ENCODE measurements at regions not wholly inside any gene's neighbourhood (a gene's known extent, or its start where the extent isn't known, plus 50 kb on each side); places are given as distances from the start of the nearest gene placed in this dataset.

GRCh38 chrX:129144172-129145038, 378.9 kb downstream of the SMARCA1 start:
- Histone ChIP-seq H2BK20ac (ENCODE audit: low read depth, low read length, poor library complexity, severe bottlenecking) (no peak overlapping the region), H4K8ac (replicated peaks; ENCODE audit: insufficient read length, low read depth, low read length) (no peak overlapping the region), H2BK5ac (ENCODE audit: insufficient read length, low read length) (no peak overlapping the region), H2AK5ac (ENCODE audit: insufficient read length, low read length) (no peak overlapping the region), H3K4me2 (ENCODE audit: insufficient read depth, insufficient read length, low read length) (no peak overlapping the region), H2BK12ac (ENCODE audit: insufficient read length, low read depth, low read length) (no peak overlapping the region), H3T11ph (ENCODE audit: low read length) (no peak overlapping the region), H3K18ac (ENCODE audit: insufficient read length, low read depth, low read length) (no peak overlapping the region), H3K4me1 (ENCODE audit: insufficient read depth, low read length) (peaks cover 9% of the 10 kb centered on the region; the same call in 1 of the 2 replicates), H3K9me3 (ENCODE audit: control insufficient read depth, low read depth, low read length) (no peaks in the 10 kb centered on the region), H2BK15ac (ENCODE audit: low read depth, low read length) (no peak overlapping the region), H3K56ac (ENCODE audit: insufficient read length, low read depth, low read length) (no peak overlapping the region), H2BK120ac (ENCODE audit: low read depth, low read length, poor library complexity, severe bottlenecking) (no peak overlapping the region), H4K20me1 (ENCODE audit: control insufficient read depth, insufficient read depth, insufficient read length) (no peaks in the 10 kb centered on the region), H3K4ac (ENCODE audit: low read depth, low read length) (no peak overlapping the region), H3K14ac (ENCODE audit: insufficient read depth, low read length) (no peak overlapping the region), H2AFZ (ENCODE audit: low read length) (no peak overlapping the region), H3K9ac (ENCODE audit: extremely low read depth, insufficient read length, low read length) (no peak overlapping the region), H3K23ac (ENCODE audit: insufficient read length, low read depth, low read length) (no peak overlapping the region), H3K27ac (ENCODE audit: insufficient read length, low read depth, low read length) (no peak overlapping the region), H3K79me2 (ENCODE audit: insufficient read depth, low read length) (no peaks in the 10 kb centered on the region), H3K79me1 (ENCODE audit: insufficient read depth, low read depth, low read length, poor library complexity, severe bottlenecking) (no peaks in the 10 kb centered on the region), H3K27me3 (ENCODE audit: insufficient read depth, low read length) (no peaks in the 10 kb centered on the region), H3K23me2 (ENCODE audit: insufficient read length, low read depth, low read length, poor library complexity, severe bottlenecking) (no peaks in the 10 kb centered on the region), H4K91ac (ENCODE audit: insufficient read length, low read depth, low read length) (no peak overlapping the region), H4K5ac (ENCODE audit: insufficient read length, low read depth, low read length) (no peak overlapping the region)
- Mint-ChIP-seq H3K4me1 (peaks cover 14 to 18% of the 10 kb centered on the region in 2 experiments), H3K36me3 (ENCODE audit: insufficient read depth in 1 of 3, low read depth in 3 of 3) (no peaks in the 10 kb centered on the region), H3K27me3 (ENCODE audit: low read depth) (no peaks in the 10 kb centered on the region), H3K27ac (no peak overlapping the region), H3K4me3 (no peak overlapping the region), H3K9me3 (no peaks in the 10 kb centered on the region)
- DNase-seq, result no peak
- no peak for TF ChIP-seq CTCF (conservative IDR thresholded peaks at IDR 0.05)
- no CpG with 5 or more reads among the region's 6 CpGs for WGBS (ENCODE audit: extremely low coverage, insufficient read length, low lambda C conversion rate)

All from H9 (cell line).